ENCODE measurements at regions not wholly inside any gene's neighbourhood (a gene's known extent, or its start where the extent isn't known, plus 50 kb on each side); places are given as distances from the start of the nearest gene placed in this dataset.
A peak's percentile ranks its signal among the peaks of the same experiment; 100 is the strongest.

DNA sequence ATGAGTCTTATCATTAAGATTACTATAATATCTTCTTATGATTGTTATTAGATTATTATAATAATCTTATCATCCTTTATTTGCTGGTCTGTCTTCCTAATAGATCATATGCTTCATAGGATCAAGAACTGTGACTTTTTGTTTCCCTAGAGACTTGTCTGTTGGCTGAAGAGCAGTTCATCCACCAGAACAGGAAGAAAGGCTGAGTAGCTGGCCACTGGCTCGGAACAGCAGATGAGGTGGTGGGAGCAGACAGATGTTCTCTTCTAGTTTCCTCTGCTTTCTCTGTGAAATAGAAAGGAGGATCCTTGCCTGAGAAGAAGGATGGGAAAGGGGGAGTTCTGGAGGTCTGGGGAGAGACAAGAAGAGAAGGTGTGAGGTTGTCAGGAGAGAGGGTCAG, 120.0 kb downstream of the CCNA1 start:
- DNase-seq (ENCODE audit: low read depth), result no peak

DNA sequence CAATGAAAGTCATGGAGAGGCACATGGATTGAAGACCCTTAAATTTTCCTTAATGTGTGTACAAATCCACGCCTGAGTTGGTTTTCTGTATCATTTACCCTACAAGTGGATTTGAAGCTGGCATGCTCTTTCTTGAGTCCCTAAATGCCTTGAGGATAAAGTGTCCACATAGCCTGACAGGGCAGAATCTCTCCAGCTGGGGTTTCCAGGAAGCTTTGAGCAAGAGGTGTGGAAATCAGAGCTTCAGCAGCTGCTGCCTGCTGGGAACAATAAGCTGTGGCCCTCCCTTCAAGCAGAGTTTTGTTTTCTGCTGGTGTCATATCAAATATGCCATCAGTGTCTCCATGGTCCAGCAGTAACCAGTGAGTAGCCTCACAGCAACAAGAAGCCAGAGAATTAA, 120.3 kb upstream of the SERTM1 start:
- no peak for DNase-seq (ENCODE audit: low read depth)

DNA sequence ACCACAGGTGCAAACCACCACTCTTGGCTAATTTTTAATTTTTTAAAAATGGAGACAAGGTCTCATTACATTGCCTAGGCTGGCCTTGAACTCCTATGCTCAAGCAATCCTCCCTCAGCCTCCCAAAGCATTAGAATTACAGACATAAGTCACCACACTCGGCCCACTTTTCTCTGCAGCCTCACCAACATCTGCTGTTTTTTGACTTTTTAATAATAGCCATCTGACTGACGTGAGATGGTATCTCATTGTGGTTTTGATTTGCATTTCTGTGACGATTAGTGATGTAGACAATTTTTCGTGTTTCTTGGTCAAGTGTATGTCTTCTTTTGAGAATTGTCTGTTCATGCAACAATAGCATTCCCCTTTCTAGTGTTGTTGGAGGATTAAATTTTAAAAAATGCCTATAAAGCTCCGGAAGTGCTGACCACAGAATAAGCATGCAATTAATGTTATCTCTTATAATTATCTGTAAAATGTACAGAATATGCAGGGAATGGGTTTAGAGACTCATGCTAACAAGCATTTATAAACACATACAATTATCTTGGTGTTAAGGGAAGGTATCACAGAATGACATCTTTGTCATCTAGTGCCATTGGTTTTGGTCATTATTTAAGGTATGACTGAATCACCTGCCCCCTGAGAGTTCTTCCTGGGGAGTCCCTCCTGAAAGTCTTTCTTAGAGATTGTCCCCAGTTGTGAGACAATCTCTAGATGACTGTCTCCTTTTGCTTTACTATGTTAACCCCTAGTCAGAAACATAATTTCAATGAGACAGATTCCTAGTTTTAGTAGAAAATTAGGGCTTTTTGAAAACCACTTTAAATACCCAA, 118.5 kb upstream of the SERTM1 start:
- no peak for DNase-seq (ENCODE audit: low read depth)

DNA sequence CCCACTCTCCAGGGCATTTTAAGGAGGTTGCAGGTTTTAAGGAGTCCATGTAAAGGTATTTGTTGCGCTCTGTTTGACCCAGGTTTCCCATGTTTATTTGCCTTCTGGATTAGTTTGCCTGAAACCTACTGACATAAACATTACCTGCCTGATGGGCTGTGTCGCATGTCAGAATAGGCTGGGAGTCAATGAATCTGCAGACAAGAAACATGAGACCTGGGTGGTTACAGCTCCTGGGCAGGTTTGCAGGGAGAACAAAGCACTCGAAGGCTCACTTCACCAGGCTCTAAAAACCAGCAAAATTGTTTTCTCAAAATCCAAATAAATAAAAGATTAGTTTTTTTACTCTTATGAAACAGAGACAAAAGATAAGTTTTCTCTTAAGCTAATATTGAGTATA, 114.4 kb upstream of the SERTM1 start:
- no peak for DNase-seq (ENCODE audit: low read depth)

DNA sequence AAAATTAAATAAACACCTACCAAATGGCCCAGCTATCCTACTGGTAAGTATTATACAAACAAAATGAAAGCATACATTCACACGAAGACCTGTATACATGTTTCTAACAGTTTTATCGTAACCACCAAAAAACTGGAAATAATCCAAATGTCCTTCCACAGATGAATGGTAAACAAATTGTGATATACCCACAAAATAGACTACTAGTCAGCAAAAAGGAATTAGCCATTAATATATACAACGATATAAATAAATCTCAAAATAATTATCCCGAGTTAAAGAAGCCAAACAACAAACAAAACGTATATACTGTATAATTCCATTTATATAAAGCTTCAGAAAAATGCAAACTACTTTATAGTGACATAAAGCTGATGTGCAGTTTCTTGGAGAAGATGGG, 106.3 kb upstream of the SERTM1 start:
- no peak for DNase-seq (ENCODE audit: low read depth)

DNA sequence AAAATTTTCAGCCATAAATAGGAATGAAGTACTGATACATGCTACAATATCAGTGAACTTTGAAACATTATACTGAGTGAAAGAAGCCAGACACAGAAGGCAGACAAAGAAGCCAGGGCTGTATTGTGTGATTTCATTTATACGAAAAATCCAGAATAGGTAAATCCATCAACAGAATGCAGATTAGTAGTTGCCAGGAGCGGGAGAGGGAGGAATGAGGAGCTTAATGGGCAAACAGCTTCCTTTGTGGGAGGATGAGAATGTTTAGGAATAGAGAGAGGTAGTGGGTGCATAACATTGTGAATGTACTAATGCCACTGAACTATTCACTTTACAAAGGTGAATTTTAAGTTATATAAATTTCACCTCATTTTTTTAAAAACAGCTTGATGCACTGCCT, 103.3 kb upstream of the SERTM1 start:
- DNase-seq (ENCODE audit: low read depth), result no peak

DNA sequence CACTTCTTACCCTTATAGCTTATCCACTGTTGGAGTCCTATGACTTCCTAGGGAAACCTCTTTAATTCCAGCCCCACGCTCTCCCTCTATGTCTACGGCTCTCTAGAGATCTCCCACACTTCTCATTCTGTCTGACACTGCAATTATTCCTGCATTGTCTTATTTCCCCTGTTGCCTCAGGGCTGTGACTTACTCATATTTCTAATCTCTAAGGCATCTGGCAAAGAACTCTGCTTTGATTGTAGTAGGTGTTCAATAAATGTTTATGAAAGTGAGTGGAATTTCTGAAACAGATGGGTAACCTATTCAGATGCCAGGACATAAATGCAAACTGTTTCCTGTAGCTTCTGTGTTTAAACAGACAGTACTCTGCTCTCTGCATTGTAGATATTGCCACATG, 102.4 kb upstream of the SERTM1 start:
- no peak for DNase-seq (ENCODE audit: low read depth)

DNA sequence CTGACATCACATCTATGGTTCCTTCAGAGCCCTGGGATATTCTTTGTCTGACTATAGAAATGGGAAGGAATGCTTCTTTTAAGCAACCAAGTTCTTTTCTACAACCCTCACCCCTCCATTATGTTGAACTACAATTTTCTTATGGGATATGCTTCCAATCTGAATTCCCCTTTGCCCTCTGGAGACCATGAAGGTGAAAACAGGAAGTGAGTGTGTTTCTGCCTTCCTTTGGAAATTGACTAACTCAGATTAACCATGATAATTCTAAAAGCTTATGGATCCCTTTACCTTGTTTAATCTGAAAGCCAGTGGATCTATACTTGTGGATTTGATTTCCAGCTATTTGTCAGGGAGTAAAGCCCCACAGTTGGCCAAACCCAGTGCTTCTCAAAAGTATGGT, 90.8 kb upstream of the SERTM1 start:
- DNase-seq (ENCODE audit: low read depth), result no peak

DNA sequence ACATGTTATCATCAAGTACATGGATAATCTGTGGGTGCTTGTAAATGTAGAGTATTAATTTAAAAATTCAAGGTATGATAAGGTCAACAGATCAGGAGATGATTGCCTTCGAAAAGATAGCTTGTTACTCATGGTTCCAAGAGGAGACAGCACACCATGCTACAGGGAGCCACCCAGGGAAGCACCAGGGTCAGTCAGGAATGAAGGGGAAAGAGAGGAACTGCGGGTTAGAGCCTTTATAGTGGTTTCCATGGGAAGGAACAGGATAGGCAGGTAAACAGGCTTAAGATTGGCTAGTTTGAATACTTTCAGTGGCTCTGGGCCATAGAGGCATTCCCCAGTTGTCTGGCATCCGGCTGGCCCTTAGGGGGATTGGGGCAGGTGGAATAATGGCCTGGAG, 74.2 kb upstream of the SERTM1 start:
- DNase-seq (ENCODE audit: low read depth), result no peak

DNA sequence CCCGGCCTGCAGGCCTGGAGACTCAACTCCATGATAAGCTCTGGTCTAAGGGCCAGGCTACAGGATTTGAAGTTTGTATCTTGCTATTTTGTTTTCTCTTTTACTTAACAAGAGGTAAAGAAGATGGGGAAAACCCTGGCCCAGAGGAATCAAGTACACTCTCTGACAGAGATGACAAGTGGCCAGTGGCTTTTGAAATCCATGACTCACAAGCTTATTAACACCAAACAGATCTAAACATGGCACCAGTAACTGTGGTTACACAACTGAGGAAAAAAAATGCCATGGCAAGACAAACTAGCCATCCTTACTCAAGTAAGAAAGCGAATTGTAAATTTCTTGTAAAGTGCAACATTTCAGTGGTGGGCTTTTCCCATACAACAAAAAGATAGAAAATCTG, 72.6 kb upstream of the SERTM1 start:
- DNase-seq (ENCODE audit: low read depth), result peak; percentile 4

DNA sequence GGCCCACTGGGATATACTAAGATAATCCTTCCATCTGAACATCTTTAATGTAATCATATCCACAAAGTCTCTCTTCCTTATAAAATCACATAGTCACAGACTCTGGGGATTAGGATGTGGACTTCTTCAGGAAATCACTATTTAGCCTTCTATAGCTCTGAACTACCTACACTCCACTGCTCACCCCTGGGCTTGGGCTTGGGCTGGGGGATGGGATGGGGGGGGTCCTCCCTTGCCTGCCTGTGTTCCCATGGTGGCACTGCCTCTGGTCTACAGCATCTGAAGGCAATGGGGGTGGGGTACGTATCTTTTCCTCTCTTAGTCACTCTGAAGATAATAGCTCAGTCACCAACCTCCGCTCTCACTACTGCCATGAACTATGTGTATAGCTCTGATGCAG, 67.8 kb upstream of the SERTM1 start:
- DNase-seq (ENCODE audit: low read depth), result peak; percentile 10

DNA sequence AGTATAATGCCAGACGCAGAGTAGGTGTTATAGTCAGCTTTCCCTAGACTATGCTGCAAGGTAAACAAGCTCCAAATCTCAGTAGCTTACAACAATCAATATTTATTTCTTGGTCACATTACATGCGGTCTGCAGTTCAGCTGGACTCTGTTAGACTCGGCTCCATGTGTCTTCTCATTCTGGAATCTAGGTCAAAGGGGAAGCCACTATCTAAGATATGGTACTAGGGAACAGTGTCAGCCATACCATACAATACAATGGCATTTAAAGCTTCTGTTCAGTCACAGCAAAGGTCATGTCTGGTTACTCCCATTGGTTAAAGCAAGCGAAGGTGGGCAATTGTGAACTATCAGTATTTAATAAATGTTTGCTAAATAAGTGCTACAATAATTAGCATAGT, 65.3 kb upstream of the SERTM1 start:
- no peak for DNase-seq (ENCODE audit: low read depth)

DNA sequence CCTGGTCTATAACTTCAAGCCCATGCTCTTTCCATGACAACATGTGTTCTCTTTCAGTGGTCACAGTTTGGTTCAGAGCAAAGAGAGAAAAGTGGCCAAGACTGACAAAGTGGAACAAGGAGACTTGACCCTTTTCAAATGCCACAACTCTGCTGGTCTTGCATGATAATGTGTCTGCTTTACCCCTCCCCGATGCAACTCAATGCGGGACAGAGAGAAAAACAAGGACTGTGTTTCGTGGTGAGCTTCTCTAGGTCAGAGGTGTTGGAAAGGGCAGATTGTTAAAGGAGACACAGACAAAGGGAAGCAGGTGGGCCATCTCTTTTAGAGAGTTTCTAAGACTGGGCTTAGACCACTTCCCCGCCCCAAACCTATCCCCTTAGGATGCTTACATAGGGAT, 61.6 kb upstream of the SERTM1 start:
- no peak for DNase-seq (ENCODE audit: low read depth)

DNA sequence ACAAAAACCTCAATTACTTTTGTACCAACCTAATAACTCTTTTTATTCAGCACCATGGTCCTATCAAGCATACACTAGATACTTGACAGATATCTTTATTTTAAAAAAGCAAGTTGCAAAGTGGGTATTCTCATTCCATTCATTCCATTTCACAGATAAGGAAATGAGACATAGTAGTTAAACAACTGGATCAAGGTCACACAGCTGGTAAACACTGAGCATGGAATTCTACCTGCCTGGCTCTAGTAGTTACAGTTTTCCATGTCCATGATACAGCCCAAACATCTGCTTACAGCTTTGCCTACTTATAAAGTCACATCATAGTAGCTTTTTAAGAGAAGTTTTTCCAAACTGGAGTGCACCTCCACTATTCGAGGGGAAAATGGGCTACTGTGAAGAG, 57.1 kb upstream of the SERTM1 start:
- peak; percentile 18 for DNase-seq (ENCODE audit: low read depth)

DNA sequence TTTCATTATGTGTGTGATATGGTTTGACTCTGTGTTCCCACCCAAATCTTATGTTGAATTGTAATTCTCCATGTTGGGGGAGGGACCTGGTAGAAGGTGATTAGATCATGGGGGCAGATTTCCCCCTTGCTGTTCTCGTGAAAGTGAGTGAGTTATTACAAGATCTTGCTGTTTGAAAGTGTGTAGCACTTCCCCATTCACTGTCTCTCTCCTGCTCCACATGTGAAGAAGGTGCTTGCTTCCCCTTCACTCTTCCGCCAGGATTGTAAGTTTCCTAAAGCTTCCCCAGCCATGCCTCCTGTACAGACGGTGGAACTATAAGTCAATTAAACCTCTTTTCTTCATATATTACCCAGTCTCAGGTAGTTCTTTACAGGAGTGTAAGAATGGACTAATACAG, 54.3 kb upstream of the SERTM1 start:
- DNase-seq (ENCODE audit: low read depth), result no peak

Measured in amniotic epithelial cell (primary cell).